ENCODE measurements at regions not wholly inside any gene's neighbourhood (a gene's known extent, or its start where the extent isn't known, plus 50 kb on each side); places are given as distances from the start of the nearest gene placed in this dataset.

DNA sequence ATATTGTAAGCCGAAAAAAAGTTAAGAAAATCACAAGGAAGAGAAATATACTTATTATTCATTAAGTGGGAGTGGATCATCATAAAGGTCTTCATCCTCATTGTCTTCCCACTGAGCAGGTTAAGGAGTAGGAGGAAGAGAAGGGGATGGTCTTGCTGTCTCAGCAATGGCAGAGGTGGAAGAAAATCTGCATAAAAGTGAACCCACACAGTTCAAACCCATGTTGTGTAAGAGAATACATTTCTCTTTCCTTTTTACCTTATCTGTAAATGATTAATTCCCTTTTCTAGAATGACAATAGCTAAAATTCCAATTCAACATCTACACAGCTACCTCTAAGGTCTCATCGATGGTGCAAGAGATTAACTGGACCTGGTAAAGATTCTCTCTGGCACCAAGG is 904.6 kb downstream of the EPHA3 start (continued):
- TF ChIP-seq, protein P1, sequence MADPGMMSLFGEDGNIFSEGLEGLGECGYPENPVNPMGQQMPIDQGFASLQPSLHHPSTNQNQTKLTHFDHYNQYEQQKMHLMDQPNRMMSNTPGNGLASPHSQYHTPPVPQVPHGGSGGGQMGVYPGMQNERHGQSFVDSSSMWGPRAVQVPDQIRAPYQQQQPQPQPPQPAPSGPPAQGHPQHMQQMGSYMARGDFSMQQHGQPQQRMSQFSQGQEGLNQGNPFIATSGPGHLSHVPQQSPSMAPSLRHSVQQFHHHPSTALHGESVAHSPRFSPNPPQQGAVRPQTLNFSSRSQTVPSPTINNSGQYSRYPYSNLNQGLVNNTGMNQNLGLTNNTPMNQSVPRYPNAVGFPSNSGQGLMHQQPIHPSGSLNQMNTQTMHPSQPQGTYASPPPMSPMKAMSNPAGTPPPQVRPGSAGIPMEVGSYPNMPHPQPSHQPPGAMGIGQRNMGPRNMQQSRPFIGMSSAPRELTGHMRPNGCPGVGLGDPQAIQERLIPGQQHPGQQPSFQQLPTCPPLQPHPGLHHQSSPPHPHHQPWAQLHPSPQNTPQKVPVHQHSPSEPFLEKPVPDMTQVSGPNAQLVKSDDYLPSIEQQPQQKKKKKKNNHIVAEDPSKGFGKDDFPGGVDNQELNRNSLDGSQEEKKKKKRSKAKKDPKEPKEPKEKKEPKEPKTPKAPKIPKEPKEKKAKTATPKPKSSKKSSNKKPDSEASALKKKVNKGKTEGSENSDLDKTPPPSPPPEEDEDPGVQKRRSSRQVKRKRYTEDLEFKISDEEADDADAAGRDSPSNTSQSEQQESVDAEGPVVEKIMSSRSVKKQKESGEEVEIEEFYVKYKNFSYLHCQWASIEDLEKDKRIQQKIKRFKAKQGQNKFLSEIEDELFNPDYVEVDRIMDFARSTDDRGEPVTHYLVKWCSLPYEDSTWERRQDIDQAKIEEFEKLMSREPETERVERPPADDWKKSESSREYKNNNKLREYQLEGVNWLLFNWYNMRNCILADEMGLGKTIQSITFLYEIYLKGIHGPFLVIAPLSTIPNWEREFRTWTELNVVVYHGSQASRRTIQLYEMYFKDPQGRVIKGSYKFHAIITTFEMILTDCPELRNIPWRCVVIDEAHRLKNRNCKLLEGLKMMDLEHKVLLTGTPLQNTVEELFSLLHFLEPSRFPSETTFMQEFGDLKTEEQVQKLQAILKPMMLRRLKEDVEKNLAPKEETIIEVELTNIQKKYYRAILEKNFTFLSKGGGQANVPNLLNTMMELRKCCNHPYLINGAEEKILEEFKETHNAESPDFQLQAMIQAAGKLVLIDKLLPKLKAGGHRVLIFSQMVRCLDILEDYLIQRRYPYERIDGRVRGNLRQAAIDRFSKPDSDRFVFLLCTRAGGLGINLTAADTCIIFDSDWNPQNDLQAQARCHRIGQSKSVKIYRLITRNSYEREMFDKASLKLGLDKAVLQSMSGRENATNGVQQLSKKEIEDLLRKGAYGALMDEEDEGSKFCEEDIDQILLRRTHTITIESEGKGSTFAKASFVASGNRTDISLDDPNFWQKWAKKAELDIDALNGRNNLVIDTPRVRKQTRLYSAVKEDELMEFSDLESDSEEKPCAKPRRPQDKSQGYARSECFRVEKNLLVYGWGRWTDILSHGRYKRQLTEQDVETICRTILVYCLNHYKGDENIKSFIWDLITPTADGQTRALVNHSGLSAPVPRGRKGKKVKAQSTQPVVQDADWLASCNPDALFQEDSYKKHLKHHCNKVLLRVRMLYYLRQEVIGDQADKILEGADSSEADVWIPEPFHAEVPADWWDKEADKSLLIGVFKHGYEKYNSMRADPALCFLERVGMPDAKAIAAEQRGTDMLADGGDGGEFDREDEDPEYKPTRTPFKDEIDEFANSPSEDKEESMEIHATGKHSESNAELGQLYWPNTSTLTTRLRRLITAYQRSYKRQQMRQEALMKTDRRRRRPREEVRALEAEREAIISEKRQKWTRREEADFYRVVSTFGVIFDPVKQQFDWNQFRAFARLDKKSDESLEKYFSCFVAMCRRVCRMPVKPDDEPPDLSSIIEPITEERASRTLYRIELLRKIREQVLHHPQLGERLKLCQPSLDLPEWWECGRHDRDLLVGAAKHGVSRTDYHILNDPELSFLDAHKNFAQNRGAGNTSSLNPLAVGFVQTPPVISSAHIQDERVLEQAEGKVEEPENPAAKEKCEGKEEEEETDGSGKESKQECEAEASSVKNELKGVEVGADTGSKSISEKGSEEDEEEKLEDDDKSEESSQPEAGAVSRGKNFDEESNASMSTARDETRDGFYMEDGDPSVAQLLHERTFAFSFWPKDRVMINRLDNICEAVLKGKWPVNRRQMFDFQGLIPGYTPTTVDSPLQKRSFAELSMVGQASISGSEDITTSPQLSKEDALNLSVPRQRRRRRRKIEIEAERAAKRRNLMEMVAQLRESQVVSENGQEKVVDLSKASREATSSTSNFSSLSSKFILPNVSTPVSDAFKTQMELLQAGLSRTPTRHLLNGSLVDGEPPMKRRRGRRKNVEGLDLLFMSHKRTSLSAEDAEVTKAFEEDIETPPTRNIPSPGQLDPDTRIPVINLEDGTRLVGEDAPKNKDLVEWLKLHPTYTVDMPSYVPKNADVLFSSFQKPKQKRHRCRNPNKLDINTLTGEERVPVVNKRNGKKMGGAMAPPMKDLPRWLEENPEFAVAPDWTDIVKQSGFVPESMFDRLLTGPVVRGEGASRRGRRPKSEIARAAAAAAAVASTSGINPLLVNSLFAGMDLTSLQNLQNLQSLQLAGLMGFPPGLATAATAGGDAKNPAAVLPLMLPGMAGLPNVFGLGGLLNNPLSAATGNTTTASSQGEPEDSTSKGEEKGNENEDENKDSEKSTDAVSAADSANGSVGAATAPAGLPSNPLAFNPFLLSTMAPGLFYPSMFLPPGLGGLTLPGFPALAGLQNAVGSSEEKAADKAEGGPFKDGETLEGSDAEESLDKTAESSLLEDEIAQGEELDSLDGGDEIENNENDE (IDR thresholded peaks at IDR 0.05; ENCODE audit: insufficient replicate concordance, low read length): no peak
- TF ChIP-seq SIRT6 (IDR thresholded peaks at IDR 0.05; ENCODE audit: low read length): no peak
- no peak for TF ChIP-seq SRF (IDR thresholded peaks at IDR 0.05; ENCODE audit: low read depth, low read length)
- no peak for TF ChIP-seq CHD1 (IDR thresholded peaks at IDR 0.05; ENCODE audit: low read depth, low read length)
- TF ChIP-seq CREB1 (IDR thresholded peaks at IDR 0.05): no peak
- TF ChIP-seq PHF8 (conservative IDR thresholded peaks at IDR 0.05; ENCODE audit: low read depth, low read length): no peak
- TF ChIP-seq GABPA (IDR thresholded peaks at IDR 0.05; ENCODE audit: borderline replicate concordance, insufficient read depth, low read length): no peak
- no peak for TF ChIP-seq HDAC2 (IDR thresholded peaks at IDR 0.05; ENCODE audit: borderline replicate concordance in 1 of 2, low read depth in 2 of 2, low read length in 2 of 2)
- no peak for TF ChIP-seq NRF1 (IDR thresholded peaks at IDR 0.05; ENCODE audit: low read depth, low read length)
- TF ChIP-seq RXRA (IDR thresholded peaks at IDR 0.05; ENCODE audit: insufficient read depth, low read depth, low read length): no peak
- TF ChIP-seq ZNF274 (IDR thresholded peaks at IDR 0.05; ENCODE audit: borderline replicate concordance, extremely low read depth, low read length): no peak
- no peak for TF ChIP-seq SP1 (IDR thresholded peaks at IDR 0.05; ENCODE audit: low read depth, low read length)

Data from H1 (cell line).